HG03095 (cell line): ENCODE measurements at regions not wholly inside any gene's neighbourhood (a gene's known extent, or its start where the extent isn't known, plus 50 kb on each side); places are given as distances from the start of the nearest gene placed in this dataset.

ENCODE experiments used
- ATAC-seq: cut with Tn5 transposase; IDR thresholded peaks from one replicate; pipeline ENCODE4 v1.9.1; 2021; ENCODE audit warnings: moderate library complexity; ENCODE audit not compliant: unreplicated experiment

DNA sequence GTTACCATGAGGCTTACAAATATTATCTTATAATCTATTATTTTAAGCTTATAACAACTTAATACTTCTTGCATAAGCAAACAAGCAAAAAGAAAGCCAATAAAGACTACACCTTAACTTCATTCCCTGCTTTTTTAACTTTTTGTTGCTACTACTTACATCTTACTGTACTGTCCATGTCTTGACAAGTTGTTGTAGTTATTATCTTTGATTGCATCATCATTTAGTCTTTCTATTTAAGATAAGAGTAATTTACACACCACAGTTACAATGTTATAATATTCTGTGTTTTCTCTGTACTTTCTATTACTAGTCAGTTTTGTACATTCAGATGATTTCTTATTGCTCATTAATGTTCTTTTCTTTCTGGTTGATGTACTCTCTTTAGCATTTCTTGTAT lies 346.6 kb downstream of the SMARCA1 start:
- no peak for ATAC-seq

GRCh38 chrX:129161108-129161507 lies 362.2 kb downstream of the SMARCA1 start:
- no peak for ATAC-seq

- ATAC-seq: no peak
Measured at GRCh38 chrX:129158505-129158904, 364.8 kb downstream of the SMARCA1 start.

DNA sequence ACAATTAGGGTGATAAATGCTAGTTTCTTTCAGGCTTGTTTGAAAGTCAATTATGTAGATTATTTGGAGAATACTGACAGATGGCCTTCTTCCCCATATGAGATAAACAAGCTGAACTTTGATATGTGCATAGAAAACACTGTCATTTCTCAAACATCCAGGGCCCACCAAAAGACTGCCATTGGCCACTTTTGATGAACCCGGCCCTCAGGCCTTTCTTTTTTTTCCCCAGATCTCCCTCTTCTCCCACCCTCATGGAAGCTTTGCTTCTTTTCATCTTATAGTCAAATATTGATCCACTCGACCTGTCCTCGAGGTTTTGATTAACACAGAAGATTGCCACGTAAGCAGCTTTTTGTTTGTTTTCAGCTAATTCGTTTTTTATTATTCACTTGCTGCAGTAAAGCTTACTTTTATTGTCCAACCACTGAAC lies 377.4 kb downstream of the SMARCA1 start:
- ATAC-seq: no peak

- no peak for ATAC-seq
Measured at GRCh38 chrX:129145385-129145784, 377.9 kb downstream of the SMARCA1 start.

- ATAC-seq: no peak
Measured at GRCh38 chrX:129144172-129145038, 378.9 kb downstream of the SMARCA1 start.

DNA sequence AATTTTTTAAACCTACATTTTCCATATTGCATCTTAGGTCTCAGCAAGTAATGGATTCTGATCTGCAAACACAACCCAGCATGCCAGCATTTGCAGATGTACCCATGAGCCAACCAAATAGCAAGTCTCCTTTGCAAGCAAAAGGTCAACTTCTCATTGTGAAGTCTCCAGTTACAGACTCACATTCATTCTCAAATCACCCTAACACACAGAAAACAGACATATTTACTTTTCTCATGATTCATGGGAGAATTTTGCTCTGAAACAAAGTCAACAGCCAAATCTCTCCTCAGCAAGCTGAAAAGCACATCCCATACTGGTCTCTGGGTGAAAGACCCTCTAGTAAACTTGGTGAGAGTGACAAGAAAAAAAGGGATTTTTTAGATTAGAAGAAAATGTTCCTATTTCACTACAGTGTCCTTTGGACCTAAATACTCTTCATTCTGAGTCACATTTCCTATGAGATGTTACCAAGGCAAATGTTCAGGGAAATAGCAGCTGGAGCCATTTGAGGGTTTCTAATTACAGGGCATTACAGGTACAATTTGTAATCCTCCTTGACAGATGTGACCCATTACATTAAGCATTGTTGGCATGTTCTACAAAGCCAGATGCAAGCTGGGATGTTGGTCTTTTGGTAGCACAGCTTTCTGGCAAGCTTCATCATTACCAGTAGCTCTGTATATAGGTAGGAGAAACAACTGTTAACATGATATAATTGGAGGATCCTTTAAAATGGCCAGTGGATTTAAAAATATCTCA lies 383.3 kb downstream of the SMARCA1 start:
- ATAC-seq: no peak

GRCh38 chrX:129125122-129125914 lies 398.0 kb downstream of the SMARCA1 start:
- no peak for ATAC-seq

- ATAC-seq: no peak
Measured at GRCh38 chrX:129123795-129124194, 399.5 kb downstream of the SMARCA1 start.

- ATAC-seq: no peak
Measured at GRCh38 chrX:129116676-129117470, 406.4 kb downstream of the SMARCA1 start.

GRCh38 chrX:129115935-129116334 lies 407.4 kb downstream of the SMARCA1 start:
- ATAC-seq: no peak

GRCh38 chrX:129115104-129115503 lies 408.2 kb downstream of the SMARCA1 start:
- peak; percentile 88 for ATAC-seq

GRCh38 chrX:129111081-129111798 lies 412.1 kb downstream of the SMARCA1 start:
- no peak for ATAC-seq

DNA sequence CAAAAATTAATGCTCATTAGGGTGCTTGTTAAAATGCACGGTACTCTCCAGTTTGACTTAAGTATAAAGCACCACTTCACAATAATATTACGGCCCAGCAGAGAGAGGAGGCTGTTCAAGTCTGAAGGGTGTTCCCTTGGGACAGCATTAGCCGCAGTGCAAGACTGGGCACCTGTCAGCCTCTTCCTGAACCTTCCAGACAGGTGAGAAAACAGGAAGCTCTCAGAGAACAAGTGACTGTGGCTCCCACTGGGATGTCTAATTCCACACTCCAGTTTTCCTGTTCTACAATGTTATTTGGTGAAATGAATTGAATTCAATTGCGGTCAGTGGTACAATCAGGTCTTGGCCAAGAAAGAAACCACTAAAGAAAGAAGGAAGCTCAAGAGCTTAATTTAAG lies 414.4 kb downstream of the SMARCA1 start:
- no peak for ATAC-seq

- ATAC-seq: no peak
Measured at GRCh38 chrX:129099207-129099606, 424.1 kb downstream of the SMARCA1 start.

- no peak for ATAC-seq
Measured at GRCh38 chrX:129097668-129098067, 425.6 kb downstream of the SMARCA1 start.

DNA sequence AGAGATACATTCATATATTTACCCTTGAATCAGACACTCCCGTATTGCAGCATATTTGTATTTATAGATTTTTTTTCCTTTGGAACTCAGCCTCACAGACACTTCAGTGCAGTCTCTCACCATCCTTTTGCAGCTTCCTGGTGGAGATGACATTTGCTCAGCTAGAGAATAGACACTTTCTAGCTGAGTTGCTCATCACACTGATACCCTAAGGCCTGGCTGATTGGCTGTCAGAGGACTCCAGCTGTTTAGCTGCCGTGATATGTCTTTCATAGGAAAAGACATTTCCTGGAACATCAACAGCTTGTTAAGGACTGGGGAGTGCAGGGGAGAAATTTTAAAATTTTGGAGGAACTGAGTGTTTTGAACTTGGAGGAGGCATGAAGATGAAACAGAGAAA lies 429.6 kb downstream of the SMARCA1 start:
- no peak for ATAC-seq

- no peak for ATAC-seq
Measured at GRCh38 chrX:129092757-129093156, 430.5 kb downstream of the SMARCA1 start.

- no peak for ATAC-seq
Measured at GRCh38 chrX:129092242-129092641, 431.0 kb downstream of the SMARCA1 start.

DNA sequence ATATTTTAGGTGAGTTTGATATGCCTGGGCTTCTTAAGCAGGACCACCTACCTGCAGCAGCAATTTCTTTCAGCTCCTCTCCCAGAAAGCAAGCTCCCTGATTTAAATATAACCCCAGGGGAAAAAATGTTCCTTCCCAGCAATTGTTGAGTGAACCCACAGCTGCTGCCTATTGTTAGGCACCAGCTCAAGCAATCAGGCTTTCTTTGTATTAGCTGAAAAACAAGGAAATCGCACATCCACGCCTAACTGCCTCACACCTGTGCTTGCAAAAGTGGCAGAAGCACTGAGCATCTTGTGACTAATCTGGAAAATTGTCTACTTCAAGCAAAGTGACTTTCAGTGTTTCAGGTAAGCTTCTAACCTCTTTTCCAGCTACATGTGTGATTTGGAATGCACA lies 432.2 kb downstream of the SMARCA1 start:
- ATAC-seq: no peak
